GM12878 (cell line): ENCODE measurements at regions not wholly inside any gene's neighbourhood (a gene's known extent, or its start where the extent isn't known, plus 50 kb on each side); places are given as distances from the start of the nearest gene placed in this dataset.

ENCODE experiments used
- ATAC-seq: fragments of 200-7000 bp; cut with Tn5 transposase; 3 replicates; pipeline ENCODE4 v1.9.1; 2020; ENCODE audit warnings: mild to moderate bottlenecking, moderate library complexity
- BruUV-seq: library from RNA; stranded (reverse); fragments of 400-500 nt; replicated peaks from 2 replicates; lab custom pipeline; 2021; lab: Mats Ljungman, UMichigan
- CTCF ChIA-PET: fragments of 300-600 bp; sonication (Branson Sonifier 250); formaldehyde crosslinking; extraction: SDS; loops from one replicate; lab custom pipeline; 2021; ENCODE audit warnings: inconsistent platforms; lab: Yijun Ruan, JAX
- POLR2A ChIA-PET: fragments of 350-600 bp; formaldehyde crosslinking; extraction: SDS; loops from one replicate; lab custom pipeline; 2021; ENCODE audit warnings: inconsistent platforms; lab: Charles Lee
- RAD21 ChIA-PET: fragments of 300-600 bp; sonication (Branson Sonifier 250); formaldehyde crosslinking; loops from one replicate; lab custom pipeline; 2023; ENCODE audit warnings: antibody characterized with exemption; ENCODE audit not compliant: unreplicated experiment; lab: Charles Lee
- SMC1A ChIA-PET: fragments of 300-600 bp; sonication (Branson Sonifier 250); formaldehyde crosslinking; loops from one replicate; lab custom pipeline; 2023; ENCODE audit not compliant: unreplicated experiment, uncharacterized antibody; lab: Charles Lee
- DNase-seq: peaks from one replicate; pipeline ENCODE4 v3.0.0-alpha.2; 2011; ENCODE audit warnings: low read depth, low spot score
- FAIRE-seq: peaks from 3 replicates; lab custom pipeline; 2011; peaks lifted over from hg19 to GRCh38; lab: Jason Lieb, UNC
- H2AFZ ChIP-seq: 2 replicates; pipeline ENCODE4 v1.6.0; 2011; ENCODE audit warnings: low read depth, low read length, control low read depth; ENCODE audit not compliant: control insufficient read depth
- H3K27ac ChIP-seq: 2 replicates; pipeline ENCODE4 v1.5.1; 2011; ENCODE audit warnings: control low read depth; ENCODE audit not compliant: control insufficient read depth, insufficient read depth
- H3K27me3 ChIP-seq, 2 experiments: replicated peaks in 1 of 2; 2 replicates each; pipeline versions ENCODE4 v1.6.0 to v1.6.1; 2011; ENCODE audit warnings: low read length in 1 of 2; ENCODE audit not compliant: control insufficient read depth in 2 of 2, insufficient read depth in 2 of 2
- H3K36me3 ChIP-seq, 2 experiments: 2 replicates each; pipeline ENCODE4 v1.5.1; 2011; ENCODE audit warnings: low read length in 1 of 2; ENCODE audit not compliant: control insufficient read depth in 2 of 2, insufficient read depth in 2 of 2
- H3K4me1 ChIP-seq: 2 replicates; pipeline ENCODE4 v1.6.1; 2011; ENCODE audit warnings: mild to moderate bottlenecking, low read length, moderate library complexity, mixed read lengths; ENCODE audit not compliant: control insufficient read depth, insufficient read depth
- H3K4me2 ChIP-seq: 2 replicates; pipeline ENCODE4 v1.6.0; 2011; ENCODE audit warnings: control low read depth; ENCODE audit not compliant: control insufficient read depth, insufficient read depth
- H3K4me3 ChIP-seq: fragments of 200-600 bp; sonication (generic); 2 replicates; pipeline ENCODE4 v1.5.1; 2016
- H3K79me2 ChIP-seq: 2 replicates; pipeline ENCODE4 v1.6.0; 2011; ENCODE audit warnings: low read length; ENCODE audit not compliant: control insufficient read depth, insufficient read depth
- H3K9ac ChIP-seq: 2 replicates; pipeline ENCODE4 v1.8.0; 2011; ENCODE audit warnings: low read length, control low read depth, mixed read lengths; ENCODE audit not compliant: control insufficient read depth, insufficient read depth
- H3K9me3 ChIP-seq: replicated peaks from 3 replicates; pipeline ENCODE4 v1.5.1; 2011; ENCODE audit warnings: mild to moderate bottlenecking, low read length; ENCODE audit not compliant: control insufficient read depth, insufficient read depth
- H4K20me1 ChIP-seq: 2 replicates; pipeline ENCODE4 v1.6.0; 2011; ENCODE audit not compliant: control insufficient read depth, insufficient read depth
- ASH2L ChIP-seq: fragments of 300-600, 200-600 bp; sonication (generic); IDR thresholded peaks from 2 replicates; pipeline ENCODE4 v1.6.1; 2017; ENCODE audit warnings: low read depth, mild to moderate bottlenecking, borderline replicate concordance
- ATF7 ChIP-seq: fragments of 450-650 bp; IDR thresholded peaks from 2 replicates; pipeline ENCODE4 v1.6.1; 2016; ENCODE audit warnings: low read depth, mild to moderate bottlenecking
- BMI1 ChIP-seq: fragments of 450-650 bp; IDR thresholded peaks from 2 replicates; pipeline ENCODE4 v1.6.1; 2016; ENCODE audit warnings: mild to moderate bottlenecking, moderate library complexity, borderline replicate concordance
- E4F1 ChIP-seq: fragments of 450-650 bp; IDR thresholded peaks from 2 replicates; pipeline ENCODE4 v1.6.1; 2018; ENCODE audit warnings: borderline replicate concordance, mild to moderate bottlenecking; ENCODE audit not compliant: partially characterized antibody
- EED ChIP-seq: sonication (generic); IDR thresholded peaks from 2 replicates; pipeline ENCODE4 v1.6.1; 2016; ENCODE audit warnings: antibody characterized with exemption, low read depth
- HCFC1 ChIP-seq: fragments of 150-350 bp; IDR thresholded peaks from 2 replicates; pipeline ENCODE4 v1.6.1; 2014; ENCODE audit warnings: low read length
- KDM1A ChIP-seq: fragments of 200-600 bp; sonication (generic); IDR thresholded peaks from 2 replicates; pipeline ENCODE4 v1.6.1; 2016; ENCODE audit warnings: borderline replicate concordance
- NFIC ChIP-seq: IDR thresholded peaks from 2 replicates; pipeline ENCODE4 v1.6.1; 2012; ENCODE audit warnings: low read depth, mild to moderate bottlenecking, inconsistent platforms, low read length, moderate library complexity
- PKNOX1 ChIP-seq: fragments of 450-650 bp; IDR thresholded peaks from 2 replicates; pipeline ENCODE4 v1.6.1; 2016; ENCODE audit warnings: mild to moderate bottlenecking
- RELA ChIP-seq: fragments of 450-650 bp; IDR thresholded peaks from 2 replicates; pipeline ENCODE4 v1.8.0; 2014; ENCODE audit warnings: borderline replicate concordance; ENCODE audit not compliant: partially characterized antibody
- SIN3A ChIP-seq: IDR thresholded peaks from 2 replicates; pipeline ENCODE4 v1.6.1; 2012; ENCODE audit warnings: low read depth, low read length, improper control_type of control experiment
- SMAD1 ChIP-seq: fragments of 450-650 bp; IDR thresholded peaks from 2 replicates; pipeline ENCODE4 v1.6.1; 2018; ENCODE audit warnings: mild to moderate bottlenecking, low read depth; ENCODE audit not compliant: partially characterized antibody
- SMC3 ChIP-seq: IDR thresholded peaks from 2 replicates; pipeline ENCODE4 v1.6.1; 2011; ENCODE audit warnings: low read length, improper control_type of control experiment, borderline replicate concordance
- WGBS: methylation state at CpG from one replicate; pipeline ENCODE4 v1.1.6; 2016; ENCODE audit warnings: low lambda C conversion rate; ENCODE audit not compliant: insufficient replicate concordance, insufficient coverage; ENCODE audit errors: missing lambda C conversion rate; 5-methylcytosine and 5-hydroxymethylcytosine counted together
- in situ Hi-C: fragments of 300-500 bp; cut with MboI; formaldehyde crosslinking; loops from 9 replicates; pipeline ENCODE4 v1.14.3; 2018; ENCODE audit warnings: mixed read lengths
- intact Hi-C: fragments of 100-400 bp; cut with micrococcal nuclease; formaldehyde crosslinking; loops from one replicate; pipeline ENCODE4 v1.14.2; 2022; ENCODE audit not compliant: unreplicated experiment
- TF ChIP-seq, protein P1 (sequence below): IDR thresholded peaks from 2 replicates; pipeline ENCODE4 v1.6.1; 2011; ENCODE audit warnings: low read depth, low read length, improper control_type of control experiment, borderline replicate concordance
- TF ChIP-seq, protein P2 (sequence below): IDR thresholded peaks from 2 replicates; pipeline ENCODE4 v1.6.1; 2012; ENCODE audit warnings: mild to moderate bottlenecking, low read depth, low read length

GRCh38 chr1:232287676-232288569 lies 342.0 kb downstream of the SIPA1L2 start:
- intact Hi-C loops (no loop called here), in situ Hi-C loops (no loop called here)
- ATAC-seq: no peak
- DNase-seq: no peak
- Histone ChIP-seq H3K4me2 (no peak overlapping the region), H3K4me3 (no peak overlapping the region), H3K9ac (no peak overlapping the region), H2AFZ (no peak overlapping the region), H3K4me1 (no peaks in the 10 kb centered on the region), H4K20me1 (no peaks in the 10 kb centered on the region), H3K79me2 (no peaks in the 10 kb centered on the region), H3K27ac (no peak overlapping the region), H3K27me3 (no peaks in the 10 kb centered on the region), H3K9me3 (no peaks in the 10 kb centered on the region), H3K36me3 (no peaks in the 10 kb centered on the region)
- no TSS peak for BruUV-seq
- CTCF ChIA-PET: no interaction called here
- RAD21 ChIA-PET: no interaction called here
- WGBS: 19% methylated on average over 4 of the region's 8 CpGs
- POLR2A ChIA-PET: no interaction called here
- SMC1A ChIA-PET: interaction anchor here (1.5 kb wide), 1 partner anchor 12 kb away, joined by 3 read pairs; no protein-coding TSS in a partner anchor
- no peak for FAIRE-seq
- no peak for TF ChIP-seq RELA
- TF ChIP-seq NFIC: no peak
- no peak for TF ChIP-seq PKNOX1
- no peak for TF ChIP-seq E4F1
- TF ChIP-seq ATF7: no peak
- TF ChIP-seq SIN3A: no peak
- TF ChIP-seq ASH2L: no peak
- no peak for TF ChIP-seq SMAD1
- TF ChIP-seq, protein P1, sequence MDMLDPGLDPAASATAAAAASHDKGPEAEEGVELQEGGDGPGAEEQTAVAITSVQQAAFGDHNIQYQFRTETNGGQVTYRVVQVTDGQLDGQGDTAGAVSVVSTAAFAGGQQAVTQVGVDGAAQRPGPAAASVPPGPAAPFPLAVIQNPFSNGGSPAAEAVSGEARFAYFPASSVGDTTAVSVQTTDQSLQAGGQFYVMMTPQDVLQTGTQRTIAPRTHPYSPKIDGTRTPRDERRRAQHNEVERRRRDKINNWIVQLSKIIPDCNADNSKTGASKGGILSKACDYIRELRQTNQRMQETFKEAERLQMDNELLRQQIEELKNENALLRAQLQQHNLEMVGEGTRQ: no peak
- TF ChIP-seq, protein P2, sequence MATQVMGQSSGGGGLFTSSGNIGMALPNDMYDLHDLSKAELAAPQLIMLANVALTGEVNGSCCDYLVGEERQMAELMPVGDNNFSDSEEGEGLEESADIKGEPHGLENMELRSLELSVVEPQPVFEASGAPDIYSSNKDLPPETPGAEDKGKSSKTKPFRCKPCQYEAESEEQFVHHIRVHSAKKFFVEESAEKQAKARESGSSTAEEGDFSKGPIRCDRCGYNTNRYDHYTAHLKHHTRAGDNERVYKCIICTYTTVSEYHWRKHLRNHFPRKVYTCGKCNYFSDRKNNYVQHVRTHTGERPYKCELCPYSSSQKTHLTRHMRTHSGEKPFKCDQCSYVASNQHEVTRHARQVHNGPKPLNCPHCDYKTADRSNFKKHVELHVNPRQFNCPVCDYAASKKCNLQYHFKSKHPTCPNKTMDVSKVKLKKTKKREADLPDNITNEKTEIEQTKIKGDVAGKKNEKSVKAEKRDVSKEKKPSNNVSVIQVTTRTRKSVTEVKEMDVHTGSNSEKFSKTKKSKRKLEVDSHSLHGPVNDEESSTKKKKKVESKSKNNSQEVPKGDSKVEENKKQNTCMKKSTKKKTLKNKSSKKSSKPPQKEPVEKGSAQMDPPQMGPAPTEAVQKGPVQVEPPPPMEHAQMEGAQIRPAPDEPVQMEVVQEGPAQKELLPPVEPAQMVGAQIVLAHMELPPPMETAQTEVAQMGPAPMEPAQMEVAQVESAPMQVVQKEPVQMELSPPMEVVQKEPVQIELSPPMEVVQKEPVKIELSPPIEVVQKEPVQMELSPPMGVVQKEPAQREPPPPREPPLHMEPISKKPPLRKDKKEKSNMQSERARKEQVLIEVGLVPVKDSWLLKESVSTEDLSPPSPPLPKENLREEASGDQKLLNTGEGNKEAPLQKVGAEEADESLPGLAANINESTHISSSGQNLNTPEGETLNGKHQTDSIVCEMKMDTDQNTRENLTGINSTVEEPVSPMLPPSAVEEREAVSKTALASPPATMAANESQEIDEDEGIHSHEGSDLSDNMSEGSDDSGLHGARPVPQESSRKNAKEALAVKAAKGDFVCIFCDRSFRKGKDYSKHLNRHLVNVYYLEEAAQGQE: no peak
- TF ChIP-seq SMC3: no peak
- TF ChIP-seq BMI1: no peak
- TF ChIP-seq HCFC1: no peak
- TF ChIP-seq KDM1A: no peak
- no peak for TF ChIP-seq EED
